Globus pallidus (tissue), 1 donor: ENCODE measurements at regions not wholly inside any gene's neighbourhood (a gene's known extent, or its start where the extent isn't known, plus 50 kb on each side); places are given as distances from the start of the nearest gene placed in this dataset.
A peak's percentile ranks its signal among the peaks of the same experiment; 100 is the strongest.
"Not testable (repeated sequence)": the region's sequence is repeated elsewhere in the genome, so short reads cannot be mapped to it uniquely, and the experiment has no call there.

Source experiments
- DNase-seq: peaks from one replicate; pipeline ENCODE4 v3.0.0-alpha.2; 2015; ENCODE audit warnings: low spot score

GRCh38 chr9:25917731-25918362, 239.6 kb upstream of the TUSC1 start:
- DNase-seq: no peak

DNA sequence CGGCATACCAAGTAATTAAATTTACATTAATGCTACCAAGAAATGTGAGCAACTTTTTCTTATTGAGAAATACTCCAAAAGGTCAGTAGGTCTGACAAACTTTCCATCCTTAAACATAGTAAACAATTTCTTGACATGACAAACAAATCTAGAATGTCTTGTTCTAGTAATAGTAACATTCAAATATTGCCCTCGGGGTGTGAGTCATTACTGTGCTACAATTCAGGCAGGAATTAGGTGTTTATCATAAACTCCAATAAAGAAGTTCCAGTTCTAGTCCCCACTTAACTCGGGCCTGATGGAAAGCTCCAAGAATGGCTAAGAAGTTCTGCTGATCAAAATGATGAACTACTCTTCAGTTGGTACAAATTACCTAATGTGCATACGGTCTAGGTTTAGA, 235.6 kb upstream of the TUSC1 start:
- no peak for DNase-seq

DNA sequence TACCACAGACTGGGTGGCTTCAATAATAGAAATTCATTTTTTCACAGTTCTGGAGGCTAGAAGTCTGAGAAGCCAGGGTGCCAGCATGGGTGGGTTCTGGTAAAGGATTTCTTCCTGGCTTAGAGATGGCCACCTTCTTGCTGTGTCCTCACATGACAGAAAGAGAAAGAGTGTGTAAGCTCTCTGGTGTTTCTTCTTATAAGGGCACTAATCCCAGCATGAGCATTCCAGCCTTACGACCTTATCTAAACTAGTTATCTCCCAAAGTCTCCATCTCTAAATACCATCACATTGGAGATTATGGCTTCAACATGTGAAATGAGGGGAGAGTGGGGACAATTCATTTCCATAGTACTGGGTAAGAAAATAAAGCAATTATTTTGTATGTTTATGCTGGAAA, 226.5 kb upstream of the TUSC1 start:
- DNase-seq: no peak

GRCh38 chr9:25891527-25891926, 213.3 kb upstream of the TUSC1 start:
- no peak for DNase-seq

DNA sequence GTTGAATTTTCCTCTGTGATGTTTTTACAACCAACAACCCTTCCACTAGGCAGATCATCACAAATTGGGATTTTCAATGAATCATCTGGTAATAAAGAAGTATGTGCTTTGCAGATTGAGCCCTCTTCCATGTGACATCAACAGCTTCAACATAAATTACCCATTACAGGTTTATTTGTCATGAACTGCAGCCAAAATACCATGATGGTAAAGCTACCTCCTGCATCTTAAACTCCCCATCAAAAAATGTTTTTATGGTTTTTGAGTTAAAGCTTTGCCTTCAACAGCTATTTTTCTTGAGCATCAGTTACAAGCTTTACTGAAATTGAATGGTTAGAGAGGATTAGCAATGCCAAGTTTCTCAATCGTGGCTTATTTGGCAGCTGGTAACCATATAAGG, 211.4 kb upstream of the TUSC1 start:
- DNase-seq: no peak

DNA sequence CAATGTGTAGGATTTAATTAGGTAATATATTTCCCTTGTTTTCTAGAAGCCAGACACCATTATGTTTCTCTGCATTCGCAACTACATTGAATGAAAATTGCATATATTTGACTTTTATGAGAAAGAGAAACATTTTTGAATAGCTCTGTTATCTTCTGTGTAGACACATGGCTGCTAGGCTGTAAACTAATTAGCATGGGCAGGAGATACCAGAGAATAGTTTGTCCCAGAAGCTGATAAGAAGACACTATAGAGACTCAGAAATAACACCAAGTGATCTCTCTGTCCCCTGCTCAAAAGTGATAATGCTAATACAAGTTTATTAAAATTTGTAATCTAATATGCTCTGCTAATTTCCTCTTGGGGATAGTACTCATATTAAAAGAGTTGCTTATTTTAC, 198.0 kb upstream of the TUSC1 start:
- no peak for DNase-seq

- DNase-seq: no peak
These were observed 186.3 kb upstream of the TUSC1 start for GRCh38 chr9:25864509-25864908.

DNA sequence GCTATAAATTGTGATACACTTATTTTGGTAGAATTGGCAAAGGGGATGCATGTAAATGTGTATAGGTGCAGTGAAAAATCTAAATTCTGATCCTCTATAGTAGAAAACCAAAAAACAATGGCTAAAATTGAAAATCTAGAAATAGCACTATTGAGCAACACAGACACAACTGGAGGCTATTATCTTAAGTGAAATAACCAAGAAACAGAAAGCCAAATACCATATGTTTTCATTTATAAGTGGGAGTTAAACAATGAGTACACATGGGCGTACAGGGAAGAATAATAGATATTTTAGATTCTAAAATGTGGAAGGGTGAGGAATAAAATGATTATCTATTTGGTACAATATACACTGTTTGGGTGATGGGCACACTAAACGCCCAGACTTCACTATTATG, 183.2 kb upstream of the TUSC1 start:
- DNase-seq: no peak

- DNase-seq: no peak
These were observed 178.9 kb upstream of the TUSC1 start for GRCh38 chr9:25857147-25857546.

GRCh38 chr9:25850803-25851202, 172.6 kb upstream of the TUSC1 start:
- DNase-seq: no peak

- no peak for DNase-seq
These were observed 167.6 kb upstream of the TUSC1 start for GRCh38 chr9:25845867-25846266.

DNA sequence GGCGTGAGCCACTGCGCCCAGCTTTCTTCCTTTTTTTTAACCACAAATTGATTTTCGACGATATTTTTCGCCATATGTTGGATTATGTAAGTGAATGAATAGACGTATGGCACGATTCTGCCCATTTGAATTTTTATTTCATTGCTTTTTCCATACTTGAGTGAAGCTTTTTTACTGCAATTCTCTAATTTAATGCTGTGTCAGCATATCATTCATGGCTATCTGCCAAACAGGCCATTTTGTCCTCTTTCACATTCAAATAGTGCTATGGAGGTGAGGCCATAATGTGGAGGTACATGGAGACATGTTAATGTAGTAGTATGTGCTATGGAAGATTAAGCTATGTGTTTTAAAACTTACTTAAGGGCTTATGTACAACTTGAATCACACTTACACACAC, 152.1 kb upstream of the TUSC1 start:
- DNase-seq: no peak

DNA sequence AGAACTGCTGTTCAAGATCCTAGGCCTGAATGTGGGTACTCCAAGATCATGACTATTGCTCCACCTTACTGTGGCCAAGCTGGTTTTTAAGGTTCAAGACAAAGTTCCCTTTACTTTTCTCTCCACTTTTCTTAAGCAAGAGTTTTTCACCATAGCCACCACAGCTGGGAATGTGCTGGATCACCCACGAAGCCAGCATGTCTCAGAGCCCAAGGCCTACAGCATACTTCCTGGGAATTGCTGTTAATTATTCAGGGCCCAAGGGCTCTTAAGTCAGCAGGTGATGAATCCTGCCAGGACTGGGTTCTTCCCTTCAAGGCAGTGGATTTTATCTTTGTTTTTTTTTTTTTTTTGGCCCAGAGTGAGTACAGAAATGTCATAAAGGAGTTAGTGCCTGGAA, 149.4 kb upstream of the TUSC1 start:
- DNase-seq: no peak

DNA sequence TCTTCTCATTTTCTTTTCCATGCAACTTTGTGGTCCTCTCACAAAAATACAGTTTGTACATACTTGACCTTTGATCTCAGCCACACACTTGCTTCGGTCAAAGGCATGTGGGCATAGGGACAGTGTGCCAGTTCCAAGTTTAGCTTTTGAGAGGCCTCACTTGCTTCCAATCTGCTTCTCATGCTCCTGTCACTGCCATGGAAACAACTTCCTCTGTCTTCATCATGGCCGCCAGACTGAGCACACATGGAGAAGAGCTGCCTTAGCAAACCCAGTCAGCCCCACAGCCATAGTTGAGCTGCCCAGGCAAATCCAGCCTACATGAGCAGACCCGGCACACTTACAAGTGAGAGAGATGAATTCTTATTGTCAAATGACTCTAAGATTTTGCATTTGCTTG, 138.2 kb upstream of the TUSC1 start:
- DNase-seq: no peak

- DNase-seq: no peak
These were observed 135.8 kb upstream of the TUSC1 start for GRCh38 chr9:25814023-25814422.

GRCh38 chr9:25813478-25813877, 135.2 kb upstream of the TUSC1 start:
- no peak for DNase-seq

DNA sequence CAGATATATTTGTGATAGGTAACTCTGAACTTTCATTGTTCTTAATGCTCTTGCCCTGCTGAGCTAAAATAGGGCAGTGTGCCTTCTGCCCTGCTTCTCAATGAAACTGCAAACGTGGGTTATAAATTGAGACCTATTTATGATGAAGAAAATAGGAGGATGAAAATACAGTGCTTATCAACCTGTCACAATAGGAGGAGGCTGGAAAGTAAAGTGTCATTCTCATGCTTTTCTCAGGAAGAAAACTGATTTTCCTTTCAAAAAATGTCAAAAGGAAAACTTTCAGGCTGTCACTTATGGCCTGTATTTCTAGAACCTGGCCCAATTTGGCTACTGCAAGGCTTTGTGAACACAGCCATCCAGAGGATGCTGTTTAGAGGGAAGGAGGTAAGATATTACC, 130.3 kb upstream of the TUSC1 start:
- no peak for DNase-seq

GRCh38 chr9:25804856-25805255, 126.6 kb upstream of the TUSC1 start:
- DNase-seq: no peak

- not testable (repeated sequence) for DNase-seq
These were observed 123.7 kb upstream of the TUSC1 start for GRCh38 chr9:25801989-25802388.

DNA sequence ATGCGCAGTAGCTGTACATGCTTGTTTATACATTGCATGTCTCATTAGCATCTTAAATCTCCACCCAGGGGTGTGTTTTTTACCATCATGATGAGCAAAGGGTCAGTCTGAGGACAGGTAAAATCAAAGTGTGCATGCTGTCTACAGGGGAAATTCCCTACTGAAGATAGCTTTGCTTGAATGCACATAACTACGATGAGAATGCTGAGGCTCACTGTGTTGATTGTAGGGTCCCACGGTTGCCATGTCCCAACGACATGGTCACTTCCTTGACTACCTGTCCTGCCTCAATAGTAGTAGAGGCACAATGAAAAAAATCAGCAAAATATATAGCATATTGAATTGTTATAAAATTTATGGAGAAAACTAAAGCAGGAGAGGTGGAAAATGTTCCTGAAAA, 95.6 kb upstream of the TUSC1 start:
- no peak for DNase-seq

- DNase-seq: no peak
These were observed 77.7 kb upstream of the TUSC1 start for GRCh38 chr9:25755951-25756350.

DNA sequence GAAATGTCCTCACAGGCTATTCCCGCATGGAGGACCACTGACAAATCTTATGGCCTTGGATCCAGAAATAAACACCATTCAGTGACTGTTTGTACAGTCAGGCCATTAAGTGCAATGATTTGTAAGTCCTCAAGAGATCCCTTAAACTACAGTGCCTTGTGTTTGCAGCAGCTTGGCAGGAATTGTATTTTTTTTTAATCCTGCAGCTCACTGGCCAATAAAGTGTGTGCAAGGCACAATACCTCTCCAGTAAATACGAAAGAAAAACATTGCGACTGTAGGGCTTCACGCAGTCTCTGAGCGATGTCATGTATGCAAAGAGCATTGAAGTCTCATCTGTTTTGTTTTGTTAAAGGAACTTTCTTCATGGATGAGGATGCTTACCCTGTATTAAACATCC, 74.2 kb upstream of the TUSC1 start:
- DNase-seq: no peak

- DNase-seq: peak; percentile 5
These were observed 64.0 kb upstream of the TUSC1 start for GRCh38 chr9:25742256-25742655.

GRCh38 chr9:25733336-25733982, 55.2 kb upstream of the TUSC1 start:
- DNase-seq: no peak
